T-helper 2 cell treated with Interferon-gamma antibody and Interleukin-4, amounts not matched to agents 100 ng/mL and 5 ng/mL, for 36 hours (primary cell): ENCODE measurements at regions not wholly inside any gene's neighbourhood (a gene's known extent, or its start where the extent isn't known, plus 50 kb on each side); places are given as distances from the start of the nearest gene placed in this dataset.

Experiments used
- intact Hi-C: fragments of 100-400 bp; cut with micrococcal nuclease; formaldehyde crosslinking; loops from one replicate; pipeline ENCODE4 v1.15.1; 2023

DNA sequence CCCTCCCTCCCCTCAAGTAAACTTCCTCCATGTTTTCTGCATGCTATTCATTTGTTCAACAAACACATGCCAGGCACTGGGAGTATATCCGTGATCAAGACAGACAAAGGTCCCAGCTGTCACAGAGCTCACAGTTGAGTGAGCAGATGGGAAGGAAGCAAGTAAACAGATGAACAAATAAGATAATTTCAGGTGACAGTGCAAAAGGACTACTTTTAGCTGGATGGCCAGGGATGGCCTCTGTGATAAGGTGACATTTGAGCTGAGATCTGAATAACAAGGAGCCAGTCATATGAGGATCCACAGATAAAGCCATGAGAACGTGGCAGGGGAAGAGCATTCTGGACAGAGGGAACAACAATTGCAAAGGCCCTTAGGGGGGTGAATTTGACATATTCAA is 121.7 kb upstream of the RAD23B start:
- intact Hi-C loops = no loop called here

DNA sequence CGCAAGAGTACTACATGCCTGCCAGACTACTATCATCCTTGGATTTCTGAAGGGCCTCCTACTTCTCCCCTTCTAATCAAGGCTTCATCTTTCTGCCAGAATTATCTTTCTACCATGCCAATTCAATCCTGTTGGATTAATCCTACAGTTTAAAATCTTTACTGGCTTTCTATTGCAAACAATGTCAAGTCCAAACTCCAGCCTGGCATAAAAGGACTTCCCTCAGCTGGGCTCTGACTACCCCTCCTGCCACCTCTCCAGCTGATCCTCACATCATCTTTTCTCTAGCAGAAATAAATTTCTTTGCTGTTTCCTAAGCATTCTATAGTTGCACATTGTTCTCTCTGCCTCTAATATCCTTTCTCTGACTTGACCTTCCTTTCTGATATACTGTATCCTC is 119.7 kb upstream of the RAD23B start:
- intact Hi-C loops = no loop called here

DNA sequence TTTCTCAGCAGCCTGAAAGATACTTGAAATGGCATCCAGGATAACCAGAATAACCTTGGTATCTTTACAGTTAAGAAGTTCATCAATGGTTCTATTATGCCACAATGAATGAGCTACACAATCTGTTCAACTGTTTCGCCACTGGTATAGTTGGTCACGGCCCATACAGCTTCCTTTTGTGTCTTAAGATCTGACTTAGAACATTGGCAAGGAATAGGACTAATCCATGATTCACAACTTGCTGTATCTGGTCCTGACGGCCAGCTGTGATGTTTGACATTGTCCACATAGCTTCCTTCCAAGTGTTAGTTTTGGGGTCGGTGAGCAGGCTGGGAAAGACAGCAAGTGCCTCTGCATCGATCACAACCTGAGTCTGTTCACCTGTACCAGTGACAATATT is 113.3 kb upstream of the RAD23B start:
- intact Hi-C loops = no loop called here

DNA sequence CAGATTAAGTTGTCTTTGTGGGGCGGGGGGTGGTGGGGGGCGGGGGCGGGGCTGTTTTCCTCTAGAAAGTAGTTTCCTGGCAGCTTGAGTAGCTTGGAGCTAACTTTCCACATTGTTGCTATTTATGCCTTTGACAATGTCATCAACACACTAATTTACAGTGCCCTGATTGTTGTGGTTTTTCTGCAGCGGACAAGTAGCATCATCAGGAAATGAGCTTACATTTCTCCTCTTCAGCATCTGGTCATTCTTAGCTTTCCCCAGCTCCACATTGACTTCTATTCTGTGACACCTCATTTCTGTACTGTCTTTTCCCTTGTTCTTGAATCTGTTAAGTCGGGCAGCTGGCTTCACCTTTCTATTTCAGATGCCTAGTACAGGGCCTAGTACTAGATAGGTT is 112.3 kb upstream of the RAD23B start:
- intact Hi-C loops = no loop called here

DNA sequence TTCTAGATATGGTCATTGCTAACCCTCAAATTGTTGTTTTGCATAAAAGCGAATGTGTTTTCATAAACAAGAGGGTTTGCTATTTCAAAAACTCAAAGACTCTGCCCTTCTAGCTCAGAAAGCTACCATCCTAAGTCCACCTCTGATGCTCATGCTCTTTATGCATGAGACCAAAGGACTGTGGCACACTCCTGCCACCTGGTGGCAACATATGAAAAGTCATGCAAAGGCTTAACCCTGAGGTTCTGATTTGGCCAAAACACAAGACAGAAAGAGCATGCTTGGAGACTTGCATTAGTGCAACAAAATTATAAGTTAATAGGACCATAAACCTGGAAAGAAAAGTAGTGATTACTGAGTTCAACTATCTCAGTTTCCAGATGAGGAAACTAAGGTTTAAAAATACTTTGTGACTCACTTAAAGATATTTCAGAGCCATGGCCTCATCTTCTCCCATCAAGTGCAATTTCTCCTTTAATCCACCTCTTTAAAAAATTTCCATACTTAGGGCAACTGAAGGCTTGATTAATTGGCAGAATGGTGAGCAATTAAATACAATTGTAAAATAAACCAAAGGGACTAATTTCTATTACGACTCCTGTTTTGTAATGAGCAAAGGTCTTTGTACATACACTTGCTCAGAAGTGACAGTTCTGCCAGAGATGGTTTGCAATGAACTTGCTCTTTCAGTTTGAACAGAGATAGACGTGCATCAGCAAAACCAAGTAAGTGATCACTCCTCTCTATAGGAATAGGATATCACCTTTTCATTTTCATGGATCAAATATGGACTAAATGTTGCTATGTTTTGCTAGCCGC is 110.7 kb upstream of the RAD23B start:
- intact Hi-C loops = loop anchor here (2.0 kb wide), 1 partner anchor 1330 kb away; no protein-coding TSS in a partner anchor

DNA sequence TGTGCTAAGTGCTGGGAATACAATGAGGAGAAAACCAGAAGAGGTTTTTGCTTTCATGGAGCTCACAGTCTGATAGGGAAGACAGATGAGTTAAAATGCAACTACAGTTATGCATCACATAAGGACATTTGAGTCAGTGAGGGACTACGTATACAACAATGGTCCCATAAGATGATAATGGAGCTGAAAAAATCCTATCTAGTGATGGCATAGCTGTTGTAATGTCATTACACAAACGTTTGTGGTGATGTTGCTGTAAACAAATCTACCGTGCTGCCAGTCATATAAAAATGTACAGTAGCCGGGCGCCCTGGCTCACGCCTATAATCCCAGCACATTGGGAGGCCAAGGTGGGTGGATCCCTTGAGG is 110.1 kb upstream of the RAD23B start:
- intact Hi-C loops = loop anchor here (2.0 kb wide), 1 partner anchor 1330 kb away; no protein-coding TSS in a partner anchor

DNA sequence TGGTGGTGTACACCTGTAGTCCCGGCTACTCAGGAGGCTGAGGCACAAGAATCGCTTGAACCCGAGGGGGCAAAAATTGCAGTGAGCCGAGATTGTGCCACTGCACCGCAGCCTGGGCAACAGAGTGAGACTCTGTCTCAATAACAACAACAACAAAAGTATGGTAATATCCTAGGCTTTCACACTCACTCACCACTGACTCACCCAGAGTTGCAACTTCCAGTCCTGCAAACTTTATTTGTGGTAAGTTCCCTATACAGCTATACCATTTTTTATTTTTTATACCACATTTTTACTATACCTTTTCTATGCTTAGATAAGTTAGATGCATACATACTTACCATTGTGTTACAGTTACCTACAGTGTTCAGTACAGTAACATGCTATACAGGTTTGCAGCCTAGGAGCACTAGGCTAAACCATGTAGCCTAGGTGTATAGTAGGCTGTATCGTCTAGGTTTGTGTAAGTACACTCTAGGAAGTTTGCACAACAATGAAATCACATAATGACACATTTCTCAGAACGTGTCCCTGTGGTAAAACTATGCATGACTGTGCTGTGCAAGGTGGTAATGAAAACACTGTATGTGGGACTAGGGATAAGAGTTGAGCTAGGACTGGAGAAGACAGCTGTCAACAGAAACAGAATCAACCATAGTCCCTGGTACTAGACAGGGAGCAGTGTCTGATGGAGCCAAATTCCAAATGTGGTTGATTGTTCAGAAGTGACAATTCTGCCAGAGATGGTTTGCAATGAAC is 109.5 kb upstream of the RAD23B start:
- intact Hi-C loops = loop anchor here (2.0 kb wide), 1 partner anchor 1331 kb away; no protein-coding TSS in a partner anchor

DNA sequence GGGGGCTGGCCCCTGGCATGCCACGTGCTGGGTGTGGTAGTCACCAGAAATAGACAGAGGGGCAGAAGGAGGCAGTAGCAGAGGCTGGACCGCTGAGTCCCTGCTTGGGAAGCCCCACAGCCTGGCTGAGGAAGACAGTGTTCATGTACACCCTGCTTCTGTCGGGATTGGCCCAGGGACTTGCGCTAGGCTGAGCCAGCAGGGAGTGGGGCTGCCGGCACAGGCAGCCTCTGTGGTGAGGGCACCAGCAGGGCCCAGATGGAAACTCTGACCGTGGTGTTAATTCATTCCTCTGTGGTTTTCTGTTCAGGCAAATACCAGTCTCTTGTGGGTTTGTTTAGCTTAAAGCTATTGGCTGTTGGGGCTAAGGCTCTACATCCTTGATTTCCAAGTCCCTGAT is 108.6 kb upstream of the RAD23B start:
- intact Hi-C loops = no loop called here

DNA sequence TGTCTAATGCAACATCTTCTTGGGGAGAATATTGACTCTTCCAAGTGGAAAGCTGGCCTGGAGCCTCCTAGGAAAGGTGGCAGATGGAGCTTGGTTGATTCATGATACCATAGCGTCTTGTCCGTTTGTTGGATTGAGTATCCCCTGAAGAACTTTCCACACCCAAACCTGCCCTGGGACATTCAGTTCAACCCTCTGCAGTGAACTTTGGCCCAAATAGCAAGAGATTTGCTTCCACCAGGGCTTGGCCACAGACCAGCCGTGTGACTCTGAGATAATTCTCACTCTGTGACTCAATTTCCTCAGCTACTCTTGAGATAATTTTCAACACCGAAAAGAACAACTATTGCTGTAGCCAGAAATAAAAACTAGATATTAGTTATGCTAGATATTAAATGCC is 108.0 kb upstream of the RAD23B start:
- intact Hi-C loops = no loop called here

DNA sequence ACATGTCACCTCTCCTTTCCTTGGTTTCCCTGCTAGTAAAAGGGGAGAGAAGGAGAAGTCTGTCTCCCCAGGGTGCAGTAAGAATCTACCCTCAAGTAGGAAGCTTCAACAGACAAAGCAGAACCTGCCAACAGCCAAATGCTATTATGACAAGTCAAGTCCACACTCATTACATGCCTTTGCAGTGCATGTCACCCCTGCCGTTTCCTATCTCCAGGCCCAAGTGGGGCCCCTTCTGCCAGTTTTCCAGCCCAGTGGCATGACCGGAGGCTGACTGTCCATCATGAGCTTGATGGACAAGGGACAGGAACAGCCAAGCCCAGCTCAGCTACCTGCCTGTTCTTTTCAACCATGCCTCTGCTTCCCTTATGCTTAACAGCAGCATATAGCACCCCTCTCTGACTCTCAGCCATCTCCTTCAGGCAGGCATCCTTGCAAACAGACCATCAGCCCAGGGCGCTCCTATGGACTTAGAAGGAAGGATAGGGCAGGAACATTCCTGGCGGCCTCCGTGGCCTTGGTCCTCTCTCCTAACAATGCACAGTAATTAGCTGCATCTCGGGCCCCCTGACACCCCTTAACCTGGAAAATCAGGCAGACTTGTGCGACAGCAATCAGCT is 107.2 kb upstream of the RAD23B start:
- intact Hi-C loops = no loop called here

DNA sequence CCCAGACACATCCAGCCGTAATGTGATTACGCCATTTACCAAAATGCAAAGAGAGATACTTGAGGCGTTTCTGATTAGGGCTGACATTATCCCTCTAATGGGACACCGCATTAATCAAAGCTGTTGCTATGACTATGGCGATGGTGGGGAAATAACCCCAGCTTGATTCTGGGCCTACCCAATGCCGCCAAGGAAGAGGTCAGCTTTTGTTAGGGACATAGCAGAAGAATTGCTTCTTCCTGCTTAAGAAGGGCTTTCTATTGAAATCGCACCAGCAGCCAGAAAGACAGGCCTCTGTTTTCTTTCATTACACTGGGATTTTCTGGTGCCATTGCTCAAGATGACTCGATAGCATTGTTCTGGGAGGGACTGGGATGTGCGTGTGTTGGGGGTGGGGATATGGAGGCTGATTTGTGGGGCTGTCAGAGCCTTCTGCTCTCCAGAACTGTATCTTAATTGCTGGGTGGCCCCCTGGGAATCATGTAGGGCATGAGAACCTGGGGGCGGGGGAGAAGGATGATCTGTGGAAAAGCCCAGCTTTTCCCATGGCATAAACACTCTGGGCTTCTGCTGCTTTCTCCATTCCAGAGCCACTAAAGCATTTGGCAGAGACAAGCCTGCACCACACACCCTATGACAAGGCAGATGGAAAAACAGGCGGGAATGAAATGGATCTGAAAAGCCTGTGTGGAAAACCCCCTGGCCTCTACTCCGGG is 106.5 kb upstream of the RAD23B start:
- intact Hi-C loops = no loop called here

DNA sequence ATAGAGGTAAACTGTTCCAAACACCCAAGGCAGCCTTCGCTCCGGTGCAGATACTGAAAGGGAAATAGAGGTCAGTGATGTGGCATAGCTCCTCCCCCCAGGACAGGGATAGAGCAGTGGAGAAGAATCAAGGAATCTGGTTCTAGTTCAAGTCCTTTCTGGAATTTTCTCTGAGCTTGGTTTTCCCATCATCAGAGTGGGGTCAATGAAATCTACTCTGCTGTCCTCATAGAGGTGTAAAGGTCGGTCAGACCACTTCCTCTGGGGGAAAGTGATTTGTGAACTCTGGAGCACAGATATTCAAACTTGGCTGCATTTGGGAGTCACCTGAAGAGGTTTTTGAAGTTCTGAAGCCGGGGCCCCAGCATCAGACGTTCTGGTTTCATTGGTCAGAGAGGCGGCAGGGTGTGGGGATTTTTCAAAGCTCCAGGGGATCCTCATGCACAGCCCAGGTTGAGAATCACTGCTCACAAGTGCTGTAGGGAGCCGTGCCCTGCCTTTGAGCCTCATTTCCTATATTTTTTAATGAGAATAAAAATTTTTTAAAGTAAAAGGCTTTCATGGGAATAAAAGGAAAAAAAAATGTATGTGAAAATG is 105.7 kb upstream of the RAD23B start:
- intact Hi-C loops = no loop called here

DNA sequence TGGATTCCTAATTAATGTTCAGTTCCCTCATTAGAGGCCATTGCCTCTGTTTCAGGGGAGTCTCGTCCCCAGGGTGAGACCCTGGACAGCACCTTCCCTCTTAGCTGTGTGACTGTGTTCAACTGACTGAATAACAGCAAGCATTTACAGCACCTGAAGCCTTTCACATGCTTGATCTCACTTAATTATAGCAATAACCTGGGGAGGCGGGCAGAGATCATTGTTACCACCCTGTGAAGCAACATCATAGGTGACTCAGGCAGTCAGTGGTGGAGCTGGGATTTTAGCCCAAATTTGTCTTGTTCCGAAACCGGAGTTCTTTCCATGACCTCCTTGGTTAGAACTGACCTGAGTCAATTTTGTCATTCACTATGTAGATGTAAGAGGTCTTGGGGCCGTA is 105.2 kb upstream of the RAD23B start:
- intact Hi-C loops = no loop called here

DNA sequence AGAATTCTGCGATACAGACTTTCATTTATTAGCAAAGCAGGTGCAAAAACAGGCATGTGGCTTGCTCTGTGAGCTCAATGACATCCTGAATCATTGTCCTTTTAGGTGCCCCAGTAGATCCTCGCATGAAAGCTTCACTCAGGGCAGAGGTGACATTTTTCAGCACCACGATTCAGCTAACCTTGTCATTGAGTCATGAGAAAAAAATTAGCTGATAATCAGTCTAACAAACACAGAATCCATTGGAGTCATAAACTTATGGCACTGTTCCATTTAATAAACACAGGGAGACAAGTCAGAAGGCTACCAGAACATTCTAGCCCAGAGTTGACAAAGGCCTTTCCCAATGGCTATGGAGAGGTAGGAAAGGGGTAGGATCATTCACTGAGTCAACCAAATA is 104.8 kb upstream of the RAD23B start:
- intact Hi-C loops = no loop called here

DNA sequence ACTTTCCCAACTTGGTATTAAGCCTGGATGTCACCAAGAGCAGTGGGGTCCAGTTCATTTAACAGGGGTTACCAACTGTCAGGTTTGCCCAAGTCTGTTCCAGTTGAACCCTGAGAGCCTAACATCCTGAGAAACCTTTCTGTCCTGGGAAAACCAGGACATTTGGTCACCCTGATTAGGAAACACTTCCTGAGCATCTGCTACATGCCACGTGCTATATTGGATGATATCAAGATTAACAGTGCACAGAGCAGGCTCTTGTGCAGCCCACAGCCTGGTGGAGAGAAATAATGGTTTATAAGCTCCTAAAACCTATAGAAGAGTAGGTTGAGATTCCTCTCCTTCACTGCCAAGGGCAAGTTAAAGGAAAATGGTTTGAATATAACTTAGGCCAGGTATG is 102.9 kb upstream of the RAD23B start:
- intact Hi-C loops = no loop called here

DNA sequence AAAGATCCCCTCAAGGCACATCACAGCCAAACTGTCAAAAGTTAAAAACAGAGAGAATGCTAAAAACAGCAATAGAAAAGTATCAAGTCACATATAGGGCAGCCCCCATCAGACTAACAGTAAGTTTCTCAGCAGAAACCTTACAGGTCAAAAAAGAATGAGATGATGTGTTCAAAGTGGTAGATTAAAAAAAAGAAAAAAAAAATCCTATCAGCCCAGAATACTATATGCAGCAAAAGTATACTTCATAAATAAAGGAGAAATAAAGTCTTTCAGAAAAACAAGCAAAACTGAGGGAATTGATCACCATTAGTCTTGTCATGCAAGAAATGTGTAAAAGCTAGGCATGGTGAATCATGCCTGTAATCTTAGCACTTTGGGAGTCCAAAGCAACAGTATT is 99.9 kb upstream of the RAD23B start:
- intact Hi-C loops = no loop called here

DNA sequence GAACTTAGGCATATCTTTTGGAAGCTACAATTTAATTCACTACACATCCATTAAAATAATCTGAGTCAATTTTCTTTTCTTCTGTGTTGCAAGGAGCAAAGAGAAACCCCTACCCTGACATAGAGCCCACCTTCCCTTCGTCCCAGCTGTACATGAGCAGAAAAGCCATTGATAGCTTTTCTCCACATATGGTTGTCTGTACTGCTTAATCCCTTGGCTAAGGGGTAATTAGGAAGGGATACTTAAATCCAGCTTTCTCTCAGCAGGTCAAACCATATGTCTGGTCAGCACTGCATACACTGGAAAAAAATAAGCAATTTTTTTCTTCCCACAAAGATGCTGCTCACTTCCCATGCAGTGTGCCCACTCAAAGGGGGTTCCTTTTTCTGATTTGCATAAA is 94.7 kb upstream of the RAD23B start:
- intact Hi-C loops = no loop called here

DNA sequence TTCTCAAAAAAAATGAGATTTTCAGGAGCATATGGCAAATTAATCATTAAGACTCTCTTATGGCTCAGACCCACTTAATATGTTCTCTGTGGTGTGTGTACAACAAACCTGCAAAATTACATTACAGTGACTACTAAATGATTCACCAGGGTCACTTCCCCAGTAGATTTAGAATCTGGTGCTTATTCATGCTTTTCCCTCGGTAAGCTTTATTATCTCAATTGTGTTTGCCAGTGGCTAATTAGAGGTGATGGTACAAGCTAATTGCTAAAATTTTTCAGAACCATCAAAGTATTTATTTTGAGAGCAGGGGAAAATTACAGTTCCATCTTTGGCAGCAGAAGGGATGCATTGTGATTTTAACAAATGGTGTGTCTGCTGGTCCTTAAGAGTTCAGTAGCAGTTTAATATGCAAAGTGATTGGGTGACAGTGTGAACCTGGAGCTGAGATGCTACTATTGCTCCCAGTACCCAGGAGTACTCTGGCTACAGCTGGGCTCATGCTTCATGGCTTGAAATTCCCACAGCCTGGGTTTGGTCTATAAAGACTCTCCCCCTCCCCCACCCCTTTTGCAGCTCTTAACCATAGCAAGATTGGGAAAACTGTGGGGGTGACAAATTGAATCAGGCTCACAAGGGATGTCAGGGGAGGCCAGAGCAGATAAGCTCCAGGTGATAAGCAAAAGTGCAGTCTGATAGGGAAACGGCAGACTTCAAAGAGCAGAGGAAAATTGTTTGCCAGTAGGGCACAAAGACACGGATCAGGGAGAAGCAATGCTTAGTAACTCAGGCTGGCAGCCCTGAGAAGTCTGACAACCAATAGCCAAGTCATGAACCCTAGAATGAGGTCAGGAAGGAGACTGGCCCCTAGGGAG is 92.8 kb upstream of the RAD23B start:
- intact Hi-C loops = no loop called here

DNA sequence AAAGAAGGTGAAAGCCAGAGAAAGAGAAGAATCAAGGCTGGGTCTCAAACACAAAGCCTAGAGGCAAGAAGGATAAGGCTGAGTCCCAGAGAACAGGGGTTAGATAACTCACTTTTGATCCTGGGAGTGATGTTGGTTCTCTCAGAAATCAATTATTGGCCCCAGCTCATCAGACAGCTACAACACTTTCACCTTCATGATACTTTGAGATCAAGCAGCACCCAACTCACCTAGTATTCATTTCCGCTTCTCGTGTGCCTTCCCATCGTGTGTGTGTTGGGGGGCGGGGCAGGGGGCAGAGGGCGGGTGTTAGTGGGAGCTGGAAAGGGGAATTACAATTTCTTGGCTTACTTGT is 92.2 kb upstream of the RAD23B start:
- intact Hi-C loops = no loop called here

DNA sequence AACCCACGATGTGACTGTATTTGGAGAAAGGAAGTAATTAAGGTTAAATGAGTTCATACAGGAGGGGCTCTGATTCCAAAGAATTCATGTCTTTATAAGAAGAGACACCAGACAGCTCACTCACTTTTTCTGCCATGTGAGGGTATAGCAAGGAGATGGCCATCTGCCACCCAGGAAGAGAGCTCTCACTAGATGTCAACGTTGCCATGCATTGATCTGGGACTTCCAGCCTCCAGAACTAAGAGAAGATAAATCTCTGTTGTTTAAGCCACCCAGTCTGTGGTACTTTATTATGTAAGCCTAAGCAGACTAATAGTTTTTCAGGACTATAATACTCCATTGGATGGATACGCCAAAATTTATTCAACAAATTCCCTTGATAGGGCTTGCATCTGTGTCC is 89.8 kb upstream of the RAD23B start:
- intact Hi-C loops = no loop called here
